Ascending aorta (tissue), 2 donors: ENCODE measurements at regions not wholly inside any gene's neighbourhood (a gene's known extent, or its start where the extent isn't known, plus 50 kb on each side); places are given as distances from the start of the nearest gene placed in this dataset.

Experiments
- DNase-seq, 2 donors: peaks; one replicate each; pipeline ENCODE4 v3.0.0-alpha.2; 2019; ENCODE audit warnings: low spot score in 2 of 2
- H3K27ac ChIP-seq, 2 donors: fragments of 200-600 bp; sonication (generic); one replicate each; pipeline ENCODE4 v1.5.1; 2016 to 2017; ENCODE audit warnings: mild to moderate bottlenecking in 1 of 2
- H3K27me3 ChIP-seq: fragments of 200-600 bp; sonication (generic); one replicate; pipeline ENCODE4 v1.5.1; 2017
- H3K36me3 ChIP-seq, 2 donors: fragments of 200-600 bp; sonication (generic); one replicate each; pipeline ENCODE4 v1.5.1; 2016
- H3K4me1 ChIP-seq, 2 donors: fragments of 200-600 bp; sonication (generic); one replicate each; pipeline ENCODE4 v1.5.1; 2016 to 2017; ENCODE audit warnings: mild to moderate bottlenecking in 1 of 2
- H3K4me3 ChIP-seq, 2 donors: fragments of 200-600 bp; sonication (generic); one replicate each; pipeline ENCODE4 v1.5.1; 2016 to 2017; ENCODE audit warnings: mild to moderate bottlenecking in 1 of 2
- H3K9me3 ChIP-seq, 2 donors: fragments of 200-600 bp; sonication (generic); one replicate each; pipeline ENCODE4 v1.5.1; 2016
- intact Hi-C: fragments of 100-400 bp; cut with DNase I; formaldehyde crosslinking; loops from one replicate; pipeline ENCODE4 v1.15.1; 2023
- TF ChIP-seq, protein P1 (sequence below), 3 experiments: fragments of 200-600 bp in 2 of 3; fragments of 450-650 bp in 1 of 3; sonication (generic) in 2 of 3; IDR thresholded peaks; one replicate each; pipeline ENCODE4 v1.5.1; 2016 to 2019; ENCODE audit warnings: antibody characterized with exemption in 3 of 3, mild to moderate bottlenecking in 1 of 3, moderate library complexity in 1 of 3

DNA sequence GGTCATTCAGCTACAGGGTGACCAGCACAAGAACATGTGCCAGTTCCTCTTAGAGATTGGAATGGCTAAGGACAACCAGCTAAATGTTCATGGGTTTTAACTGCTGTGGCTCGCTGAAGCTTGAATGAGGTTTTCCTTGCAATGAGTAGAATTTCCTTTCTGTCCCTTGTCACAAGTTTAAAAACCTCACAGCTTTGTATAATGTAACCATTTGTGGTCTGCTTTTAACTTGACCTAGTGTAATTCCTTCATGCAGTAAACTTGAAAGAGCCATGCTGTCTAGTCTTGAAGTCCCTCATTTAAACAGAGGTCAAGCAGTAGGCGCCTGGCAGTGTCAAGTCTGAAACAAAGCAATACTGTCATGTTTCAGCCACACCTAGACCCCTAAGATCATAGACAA is 181.3 kb upstream of the DMRT1 start:
- no peaks in the 10 kb centered on the region for H3K27me3 ChIP-seq
- peaks cover 6 to 19% of the 10 kb centered on the region in 2 donors for H3K4me1 ChIP-seq
- H3K27ac ChIP-seq, result no peak overlapping the region
- H3K4me3 ChIP-seq, result no peak overlapping the region
- TF ChIP-seq, protein P1, sequence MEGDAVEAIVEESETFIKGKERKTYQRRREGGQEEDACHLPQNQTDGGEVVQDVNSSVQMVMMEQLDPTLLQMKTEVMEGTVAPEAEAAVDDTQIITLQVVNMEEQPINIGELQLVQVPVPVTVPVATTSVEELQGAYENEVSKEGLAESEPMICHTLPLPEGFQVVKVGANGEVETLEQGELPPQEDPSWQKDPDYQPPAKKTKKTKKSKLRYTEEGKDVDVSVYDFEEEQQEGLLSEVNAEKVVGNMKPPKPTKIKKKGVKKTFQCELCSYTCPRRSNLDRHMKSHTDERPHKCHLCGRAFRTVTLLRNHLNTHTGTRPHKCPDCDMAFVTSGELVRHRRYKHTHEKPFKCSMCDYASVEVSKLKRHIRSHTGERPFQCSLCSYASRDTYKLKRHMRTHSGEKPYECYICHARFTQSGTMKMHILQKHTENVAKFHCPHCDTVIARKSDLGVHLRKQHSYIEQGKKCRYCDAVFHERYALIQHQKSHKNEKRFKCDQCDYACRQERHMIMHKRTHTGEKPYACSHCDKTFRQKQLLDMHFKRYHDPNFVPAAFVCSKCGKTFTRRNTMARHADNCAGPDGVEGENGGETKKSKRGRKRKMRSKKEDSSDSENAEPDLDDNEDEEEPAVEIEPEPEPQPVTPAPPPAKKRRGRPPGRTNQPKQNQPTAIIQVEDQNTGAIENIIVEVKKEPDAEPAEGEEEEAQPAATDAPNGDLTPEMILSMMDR (IDR thresholded peaks at IDR 0.05), result no peak
- no peak for DNase-seq
- H3K36me3 ChIP-seq, result no peaks in the 10 kb centered on the region
- intact Hi-C loops, result no loop called here
- H3K9me3 ChIP-seq, result no peaks in the 10 kb centered on the region

- Histone ChIP-seq H3K36me3 (no peaks in the 10 kb centered on the region), H3K4me1 (peaks cover 0 to 5% of the 10 kb centered on the region in 2 donors), H3K27ac (peak overlapping the region; percentile 45 to 59), H3K4me3 (no peak overlapping the region), H3K27me3 (no peaks in the 10 kb centered on the region), H3K9me3 (no peaks in the 10 kb centered on the region)
- intact Hi-C loops, result no loop called here
- DNase-seq, result no peak
- TF ChIP-seq, protein P1 (IDR thresholded peaks at IDR 0.05), result no peak
Observed at GRCh38 chr9:663541-663940, 178.0 kb upstream of the DMRT1 start.

- H3K27me3 ChIP-seq, result no peaks in the 10 kb centered on the region
- H3K4me1 ChIP-seq, result peaks cover 0 to 5% of the 10 kb centered on the region in 2 donors
- no peaks in the 10 kb centered on the region for H3K36me3 ChIP-seq
- no peak overlapping the region for H3K4me3 ChIP-seq
- TF ChIP-seq, protein P1 (IDR thresholded peaks at IDR 0.05), result no peak
- no peak for DNase-seq
- no peak overlapping the region for H3K27ac ChIP-seq
- intact Hi-C loops, result no loop called here
- peaks cover 9 to 14% of the 10 kb centered on the region in 2 donors for H3K9me3 ChIP-seq
Observed at GRCh38 chr9:665296-665695, 176.2 kb upstream of the DMRT1 start.

DNA sequence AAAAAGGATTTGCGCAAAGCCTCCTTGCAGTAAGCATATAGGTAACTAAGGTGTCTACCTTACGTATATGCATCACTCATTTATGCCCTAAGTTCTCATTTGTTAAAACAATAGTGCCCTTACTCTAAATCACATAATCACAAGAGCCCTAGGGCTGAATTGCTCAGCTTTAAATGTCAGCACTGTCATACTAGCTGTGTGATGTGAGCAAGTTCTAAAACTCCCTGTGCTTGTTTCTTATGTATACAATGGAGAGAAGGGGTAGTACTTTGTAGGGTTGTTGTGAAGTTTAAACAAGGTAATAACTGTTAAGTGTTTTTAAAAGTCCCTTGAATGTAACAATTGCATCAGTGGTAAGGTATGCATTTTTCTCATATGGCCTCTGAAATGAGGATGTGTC is 169.5 kb upstream of the DMRT1 start:
- intact Hi-C loops, result no loop called here
- H3K4me1 ChIP-seq, result peaks cover 0 to 2% of the 10 kb centered on the region in 2 donors
- no peak overlapping the region for H3K27ac ChIP-seq
- no peaks in the 10 kb centered on the region for H3K27me3 ChIP-seq
- DNase-seq, result no peak
- TF ChIP-seq, protein P1 (IDR thresholded peaks at IDR 0.05), result no peak
- H3K9me3 ChIP-seq, result peaks cover 9 to 14% of the 10 kb centered on the region in 2 donors
- H3K36me3 ChIP-seq, result no peaks in the 10 kb centered on the region
- no peak overlapping the region for H3K4me3 ChIP-seq

DNA sequence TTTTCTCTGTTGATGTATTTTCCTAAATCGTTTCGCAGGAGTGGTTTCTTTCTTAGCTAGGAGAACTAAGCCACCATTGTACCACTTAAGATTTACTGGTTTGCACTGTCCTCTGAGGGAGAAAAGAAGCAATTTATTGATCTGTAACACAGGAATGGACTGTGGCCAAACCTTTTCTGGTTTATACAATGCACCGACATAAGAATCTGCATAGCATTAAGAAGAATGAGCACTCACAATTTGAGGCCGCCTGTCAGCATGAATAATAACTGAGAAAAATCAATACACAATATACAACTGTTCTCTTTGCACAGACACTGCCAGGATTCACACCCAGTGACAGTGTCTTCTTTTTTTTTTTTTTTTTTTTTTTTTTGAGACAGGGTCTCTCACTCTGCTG is 168.6 kb upstream of the DMRT1 start:
- peaks cover 9 to 14% of the 10 kb centered on the region in 2 donors for H3K9me3 ChIP-seq
- H3K27me3 ChIP-seq, result no peaks in the 10 kb centered on the region
- no peak overlapping the region for H3K4me3 ChIP-seq
- H3K36me3 ChIP-seq, result no peaks in the 10 kb centered on the region
- DNase-seq, result no peak
- H3K4me1 ChIP-seq, result peaks cover 0 to 2% of the 10 kb centered on the region in 2 donors
- TF ChIP-seq, protein P1 (IDR thresholded peaks at IDR 0.05), result no peak
- no peak overlapping the region for H3K27ac ChIP-seq
- intact Hi-C loops, result no loop called here
